ENCODE measurements at regions not wholly inside any gene's neighbourhood (a gene's known extent, or its start where the extent isn't known, plus 50 kb on each side); places are given as distances from the start of the nearest gene placed in this dataset.
"Not testable (repeated sequence)": the region's sequence is repeated elsewhere in the genome, so short reads cannot be mapped to it uniquely, and the experiment has no call there.

GRCh38 chr2:156254637-156255067 is 77.9 kb downstream of the NR4A2 start:
- DNase-seq (ENCODE audit: low spot score); in situ Hi-C loops (cut with MboI; ENCODE audit: low sequenced_read_pairs, unreplicated experiment): not testable (repeated sequence)

- no peak for DNase-seq (ENCODE audit: low spot score)
- TF ChIP-seq CTCF (IDR thresholded peaks at IDR 0.05; ENCODE audit: borderline replicate concordance, control extremely low read depth, extremely low read depth, insufficient read depth, missing control alignments), result no peak
- in situ Hi-C loops (cut with MboI; ENCODE audit: low sequenced_read_pairs, unreplicated experiment), result no loop called here
Observed at GRCh38 chr2:156253765-156254164, 78.8 kb downstream of the NR4A2 start.

GRCh38 chr2:156242874-156243273 is 89.6 kb downstream of the NR4A2 start:
- in situ Hi-C loops (cut with MboI; ENCODE audit: low sequenced_read_pairs, unreplicated experiment), result no loop called here
- no peak for DNase-seq (ENCODE audit: low spot score)
- TF ChIP-seq CTCF (IDR thresholded peaks at IDR 0.05; ENCODE audit: borderline replicate concordance, control extremely low read depth, extremely low read depth, insufficient read depth, missing control alignments), result no peak

GRCh38 chr2:156237558-156237957 is 95.0 kb downstream of the NR4A2 start:
- in situ Hi-C loops (cut with MboI; ENCODE audit: low sequenced_read_pairs, unreplicated experiment), result no loop called here
- no peak for DNase-seq (ENCODE audit: low spot score)
- no peak for TF ChIP-seq CTCF (IDR thresholded peaks at IDR 0.05; ENCODE audit: borderline replicate concordance, control extremely low read depth, extremely low read depth, insufficient read depth, missing control alignments)

GRCh38 chr2:156229724-156230362 is 102.7 kb downstream of the NR4A2 start:
- no peak for TF ChIP-seq CTCF (IDR thresholded peaks at IDR 0.05; ENCODE audit: borderline replicate concordance, control extremely low read depth, extremely low read depth, insufficient read depth, missing control alignments)
- in situ Hi-C loops (cut with MboI; ENCODE audit: low sequenced_read_pairs, unreplicated experiment), result no loop called here
- no peak for DNase-seq (ENCODE audit: low spot score)

GRCh38 chr2:156223328-156223727 is 109.2 kb downstream of the NR4A2 start:
- in situ Hi-C loops (cut with MboI; ENCODE audit: low sequenced_read_pairs, unreplicated experiment), result not testable (repeated sequence)

GRCh38 chr2:156221703-156222102 is 110.8 kb downstream of the NR4A2 start:
- DNase-seq (ENCODE audit: low spot score), result no peak
- in situ Hi-C loops (cut with MboI; ENCODE audit: low sequenced_read_pairs, unreplicated experiment), result no loop called here
- TF ChIP-seq CTCF (IDR thresholded peaks at IDR 0.05; ENCODE audit: borderline replicate concordance, control extremely low read depth, extremely low read depth, insufficient read depth, missing control alignments), result no peak

More at GRCh38 chr2:156223328-156223727, 109.2 kb downstream of the NR4A2 start:
- DNase-seq (ENCODE audit: low spot score), result not testable (repeated sequence)

Measured in GM13976 (cell line).